ENCODE measurements at regions not wholly inside any gene's neighbourhood (a gene's known extent, or its start where the extent isn't known, plus 50 kb on each side); places are given as distances from the start of the nearest gene placed in this dataset.
A peak's percentile ranks its signal among the peaks of the same experiment; 100 is the strongest.

- DNase-seq (ENCODE audit: low spot score): no peak
Measured at GRCh38 chr15:97165205-97165604, 795.3 kb upstream of the ARRDC4 start.

- DNase-seq (ENCODE audit: low spot score): peak; percentile 4
Measured at GRCh38 chr15:97168704-97169475, 791.6 kb upstream of the ARRDC4 start.

- no peak for DNase-seq (ENCODE audit: low spot score)
Measured at GRCh38 chr15:97171556-97171955, 788.9 kb upstream of the ARRDC4 start.

- DNase-seq (ENCODE audit: low spot score): no peak
Measured at GRCh38 chr15:97174886-97175540, 785.5 kb upstream of the ARRDC4 start.

- no peak for DNase-seq (ENCODE audit: low spot score)
Measured at GRCh38 chr15:97177151-97177577, 783.3 kb upstream of the ARRDC4 start.

DNA sequence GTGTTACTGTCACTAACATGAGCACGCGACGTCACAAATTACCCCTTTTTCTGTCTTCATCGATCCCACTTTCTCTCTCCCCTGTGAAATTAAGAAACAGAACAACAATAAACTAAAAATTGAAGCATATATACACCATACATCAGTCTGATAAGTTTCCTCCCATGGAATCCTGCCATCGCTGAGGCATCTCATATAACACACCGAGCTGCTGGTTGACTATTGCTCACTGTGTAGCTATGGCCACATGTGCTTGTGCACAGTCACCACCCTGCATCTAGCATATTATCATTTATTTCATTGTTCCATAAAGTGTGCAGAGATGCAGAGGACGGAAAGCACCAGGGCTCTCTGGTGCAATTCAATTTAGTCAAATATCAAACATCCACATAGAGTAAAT, 777.9 kb upstream of the ARRDC4 start:
- DNase-seq (ENCODE audit: low spot score): no peak

DNA sequence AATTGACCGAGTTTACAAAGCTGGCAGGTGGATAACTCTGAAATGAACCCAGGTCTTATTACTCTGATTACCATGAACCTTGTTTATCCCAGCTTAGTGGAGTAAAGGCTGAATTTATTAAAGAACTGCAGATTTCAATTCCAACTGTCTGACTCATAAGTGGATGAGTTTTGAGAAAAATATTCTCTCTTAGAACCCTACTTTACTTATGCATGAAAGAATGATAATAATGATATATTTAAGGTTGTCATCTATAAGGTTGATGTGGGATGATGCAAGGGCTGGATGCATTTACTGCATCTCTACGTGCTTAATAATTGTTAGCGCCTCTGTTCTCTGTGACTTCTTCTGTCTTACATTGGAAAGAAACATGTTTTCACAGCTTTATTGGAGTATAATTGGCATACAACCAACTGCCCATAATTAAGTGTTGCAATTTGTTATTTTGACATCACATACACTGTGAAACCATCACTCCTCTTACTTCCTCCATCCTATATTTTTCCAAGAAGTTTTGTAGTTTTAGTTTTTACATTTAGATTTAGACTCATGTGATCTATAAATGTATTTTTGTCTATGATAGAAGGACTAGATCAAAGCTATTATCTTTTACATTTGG, 771.2 kb upstream of the ARRDC4 start:
- no peak for DNase-seq (ENCODE audit: low spot score)

DNA sequence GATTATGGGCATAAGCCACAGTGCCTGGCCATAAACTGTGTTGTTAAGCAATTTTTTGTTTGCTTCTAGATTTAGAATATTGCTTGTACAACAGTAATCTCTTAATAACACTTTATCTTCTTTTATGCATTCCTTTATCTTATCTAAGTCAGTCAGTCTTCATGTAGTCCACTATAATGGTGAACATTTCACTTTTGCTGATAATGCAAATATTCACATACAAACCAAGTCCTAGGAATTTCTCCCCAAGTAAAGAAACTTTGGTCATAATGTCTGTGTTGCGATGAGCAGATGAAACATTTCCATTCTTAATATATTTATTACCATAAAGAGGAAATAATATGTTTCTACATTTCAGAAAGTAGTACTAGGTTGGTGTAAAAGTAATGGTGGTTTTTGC, 765.8 kb upstream of the ARRDC4 start:
- no peak for DNase-seq (ENCODE audit: low spot score)

DNA sequence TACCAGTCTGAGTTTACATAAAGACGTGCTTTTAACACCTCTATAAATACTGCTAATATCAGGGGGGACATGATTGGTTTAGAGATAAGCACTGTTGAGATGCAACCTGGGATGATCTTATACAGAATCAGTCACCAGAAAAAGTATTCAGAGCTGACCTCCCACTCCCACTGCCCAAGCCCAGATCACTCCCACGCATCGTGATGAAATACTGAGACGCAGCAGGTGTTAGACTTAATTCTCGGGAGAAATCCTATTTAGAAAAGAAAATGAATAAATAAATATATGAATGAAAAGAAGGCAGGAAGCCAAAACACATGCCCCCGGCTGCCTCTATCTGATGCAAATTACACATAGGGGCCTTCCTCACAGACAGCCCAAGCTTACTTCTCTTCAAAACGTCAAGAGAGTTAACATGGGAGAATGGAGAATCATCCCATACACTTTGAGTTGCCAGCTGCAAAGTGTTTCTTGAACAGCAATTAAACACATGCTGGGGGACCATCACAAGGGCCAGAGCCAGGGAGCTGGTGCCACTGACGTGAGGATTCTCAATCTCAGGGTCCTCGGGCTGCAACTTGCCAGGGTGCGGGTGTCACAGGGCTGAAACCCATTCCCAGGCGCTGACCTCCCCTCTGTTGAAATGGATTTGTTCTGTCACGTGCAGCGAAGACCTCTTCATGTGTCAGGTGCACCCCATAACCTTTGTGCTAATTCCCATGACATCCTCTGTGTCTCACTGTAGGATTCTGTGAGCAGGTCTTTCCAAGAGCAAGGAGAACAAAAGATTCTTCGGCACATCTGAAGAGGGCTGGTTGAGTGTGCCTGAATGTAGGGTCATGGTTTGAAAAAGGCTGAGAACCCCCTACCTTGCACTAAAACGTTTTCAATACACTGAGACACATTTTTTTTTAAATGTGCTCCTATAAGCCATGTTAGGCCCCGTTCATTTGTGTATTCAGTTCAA, 764.2 kb upstream of the ARRDC4 start:
- no peak for DNase-seq (ENCODE audit: low spot score)

DNA sequence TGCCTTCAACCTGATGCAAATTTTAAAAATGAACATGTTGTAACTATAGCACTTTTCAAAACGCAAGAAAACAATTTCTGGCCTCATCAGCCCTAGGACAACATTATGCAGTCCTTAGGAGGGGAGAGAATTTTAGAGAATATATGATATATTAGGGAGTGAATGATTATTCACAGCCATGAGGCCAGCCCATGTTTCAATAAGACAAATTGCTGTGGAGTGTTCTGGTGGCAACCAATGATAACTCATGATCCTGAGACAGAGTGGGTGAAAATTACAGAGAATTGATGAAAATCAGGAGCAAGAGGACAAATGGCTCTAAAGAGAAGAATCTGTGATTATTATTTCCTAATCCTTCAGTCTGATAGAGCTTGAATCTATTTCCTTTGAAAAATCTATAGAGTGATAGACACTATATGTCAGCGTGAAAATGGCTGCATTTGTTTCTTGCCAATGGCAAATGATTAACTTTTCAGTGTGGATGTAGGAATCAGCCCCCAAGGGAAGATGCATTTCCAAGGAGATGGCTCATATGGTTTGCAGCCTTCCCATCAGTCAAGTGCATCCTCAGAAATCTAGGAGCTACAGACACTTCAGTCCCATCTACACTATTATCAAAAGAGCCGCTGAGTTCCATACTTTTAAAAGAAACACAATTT, 761.0 kb upstream of the ARRDC4 start:
- no peak for DNase-seq (ENCODE audit: low spot score)

- no peak for DNase-seq (ENCODE audit: low spot score)
Measured at GRCh38 chr15:97200161-97200560, 760.3 kb upstream of the ARRDC4 start.

GRCh38 chr15:97210277-97210676, 750.2 kb upstream of the ARRDC4 start:
- DNase-seq (ENCODE audit: low spot score): no peak

- DNase-seq (ENCODE audit: low spot score): no peak
Measured at GRCh38 chr15:97215629-97216028, 744.9 kb upstream of the ARRDC4 start.

DNA sequence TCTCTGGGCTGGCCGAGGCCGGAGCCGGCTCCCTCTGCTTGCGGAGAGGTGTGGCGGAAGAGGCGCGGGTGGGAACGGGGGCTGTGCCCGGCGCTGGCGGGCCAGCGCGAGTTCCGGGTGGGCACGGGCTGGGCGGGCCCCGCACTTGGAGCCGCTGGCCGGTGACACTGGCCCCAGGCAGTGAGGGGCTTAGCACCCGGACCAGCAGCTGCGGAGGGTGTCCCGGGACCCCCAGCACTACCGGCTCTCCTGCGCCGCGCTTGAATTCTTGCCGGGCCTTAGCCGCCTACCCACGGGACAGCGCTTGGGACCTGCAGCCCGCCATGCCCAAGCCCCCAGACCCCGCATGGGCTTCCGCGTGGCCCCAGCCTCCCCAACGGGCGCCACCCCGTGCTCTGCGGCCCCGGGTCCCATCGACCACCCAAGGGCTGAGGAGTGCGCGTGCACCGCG, 736.3 kb upstream of the ARRDC4 start:
- no peak for DNase-seq (ENCODE audit: low spot score)

DNA sequence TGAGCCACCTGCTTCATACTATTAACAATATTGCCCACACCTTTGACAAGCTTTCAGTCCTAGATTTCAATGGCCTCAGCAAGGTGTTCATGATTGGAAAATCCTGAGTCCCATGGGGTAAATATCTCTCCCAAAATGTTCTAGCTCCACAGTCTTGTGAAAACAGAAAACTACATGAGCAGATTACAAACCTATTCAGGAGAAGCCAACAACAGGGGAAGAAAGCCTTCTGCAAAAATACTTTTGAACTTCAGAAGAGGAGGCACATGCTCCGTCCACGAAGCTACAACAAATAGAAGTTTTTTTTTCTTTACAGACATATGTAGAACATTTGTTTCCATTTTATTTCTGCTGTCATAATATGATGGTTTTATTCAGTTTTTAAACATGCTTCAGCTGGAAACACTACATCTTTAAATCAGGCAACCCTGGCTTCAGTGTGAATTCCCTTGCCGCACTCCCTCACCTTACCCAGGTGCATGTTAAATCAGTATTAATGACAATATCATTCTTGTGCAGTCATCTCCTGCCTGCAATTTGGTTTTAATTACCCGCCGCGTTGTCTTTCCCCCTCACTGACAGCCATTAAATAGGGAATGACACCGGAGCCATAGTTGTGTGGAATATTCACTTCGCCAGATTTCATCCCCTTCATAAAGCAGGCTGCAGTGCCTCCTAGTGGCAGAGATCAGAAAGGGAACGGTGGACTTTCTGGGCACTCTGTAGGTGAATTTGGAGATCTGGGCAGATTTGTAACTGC, 725.5 kb upstream of the ARRDC4 start:
- DNase-seq (ENCODE audit: low spot score): peak; percentile 38

DNA sequence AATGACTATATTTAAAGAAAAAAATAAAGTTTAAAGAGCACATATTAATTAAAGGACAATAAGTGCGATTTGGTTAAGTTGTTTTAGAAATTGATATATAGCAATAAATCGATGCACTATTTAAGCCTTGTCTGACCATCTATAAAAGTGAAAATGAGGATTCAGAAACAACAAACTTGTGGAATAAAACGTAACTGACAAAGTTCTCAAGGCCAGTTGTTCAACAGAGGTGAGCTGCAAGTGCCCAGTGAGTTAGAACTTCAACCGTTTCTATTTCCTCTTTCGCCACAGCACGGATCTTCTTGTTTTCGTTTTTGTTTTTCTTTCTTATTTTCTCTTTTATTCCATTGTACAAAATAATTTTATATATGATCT, 724.9 kb upstream of the ARRDC4 start:
- no peak for DNase-seq (ENCODE audit: low spot score)

DNA sequence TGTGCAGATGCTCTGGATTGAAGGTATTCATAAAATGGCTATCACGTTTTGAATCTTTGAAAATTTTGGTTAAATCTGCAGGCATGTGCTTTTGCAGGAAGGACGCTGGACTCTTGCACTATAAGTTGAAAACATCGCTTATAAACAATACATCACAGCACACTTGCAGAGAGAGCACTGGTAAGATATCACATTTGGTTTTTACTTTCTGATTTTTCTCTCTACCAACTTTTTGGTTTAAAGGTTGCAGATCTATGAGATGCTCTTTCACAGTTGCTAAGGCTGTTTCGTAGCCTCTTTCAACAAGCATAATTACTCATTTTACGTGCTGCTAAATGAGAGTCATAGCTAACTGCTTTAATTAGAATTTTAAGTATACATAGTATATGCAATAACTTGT, 724.4 kb upstream of the ARRDC4 start:
- DNase-seq (ENCODE audit: low spot score): no peak

GRCh38 chr15:97237160-97237559, 723.3 kb upstream of the ARRDC4 start:
- no peak for DNase-seq (ENCODE audit: low spot score)

GRCh38 chr15:97248376-97248775, 712.1 kb upstream of the ARRDC4 start:
- DNase-seq (ENCODE audit: low spot score): no peak

DNA sequence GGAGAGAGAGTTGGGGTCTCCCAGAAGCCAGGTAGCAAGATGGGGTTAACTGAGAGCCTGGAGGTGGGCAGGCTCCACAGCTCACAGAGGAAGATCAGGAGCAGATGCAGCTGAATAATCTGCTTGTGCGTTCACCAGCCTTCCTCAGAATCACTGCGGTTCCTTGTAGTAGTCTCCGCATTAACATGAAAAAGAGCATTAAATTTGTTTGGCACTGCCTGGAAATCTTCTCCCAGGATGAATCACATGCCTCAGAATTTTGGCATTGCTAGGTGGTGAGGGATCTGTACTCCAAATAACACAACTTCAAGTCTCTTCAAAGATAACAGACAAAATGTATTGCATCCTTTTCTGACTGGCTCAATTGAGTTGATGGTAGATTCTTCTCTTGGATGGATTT, 700.6 kb upstream of the ARRDC4 start:
- DNase-seq (ENCODE audit: low spot score): no peak

DNA sequence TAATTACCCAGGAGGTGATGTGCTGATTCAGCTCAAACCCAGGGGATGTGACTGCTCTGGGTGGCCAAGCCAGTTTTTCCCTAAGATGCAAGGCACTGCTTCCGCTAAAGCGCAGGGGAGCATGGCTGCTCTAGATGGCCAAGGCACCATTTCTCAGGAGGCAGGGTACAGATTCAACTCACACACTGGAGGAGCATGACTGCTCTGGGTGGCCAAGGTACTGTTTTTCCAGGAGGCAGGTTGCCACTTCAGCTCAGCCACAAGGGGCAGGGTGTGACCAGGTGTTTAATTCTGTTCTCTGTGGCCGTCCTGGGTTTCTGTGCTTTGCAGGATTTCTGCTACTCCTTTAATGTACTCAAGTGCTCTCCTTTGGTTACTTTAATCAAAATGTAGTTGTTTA, 659.3 kb upstream of the ARRDC4 start:
- DNase-seq (ENCODE audit: low spot score): no peak
